Ascending aorta (tissue), 2 donors: ENCODE measurements at regions not wholly inside any gene's neighbourhood (a gene's known extent, or its start where the extent isn't known, plus 50 kb on each side); places are given as distances from the start of the nearest gene placed in this dataset.

Experiments used
- DNase-seq, 2 donors: peaks; one replicate each; pipeline ENCODE4 v3.0.0-alpha.2; 2019; ENCODE audit warnings: low spot score in 2 of 2
- H3K27ac ChIP-seq, 2 donors: fragments of 200-600 bp; sonication (generic); one replicate each; pipeline ENCODE4 v1.5.1; 2016 to 2017; ENCODE audit warnings: mild to moderate bottlenecking in 1 of 2
- H3K27me3 ChIP-seq: fragments of 200-600 bp; sonication (generic); one replicate; pipeline ENCODE4 v1.5.1; 2017
- H3K36me3 ChIP-seq, 2 donors: fragments of 200-600 bp; sonication (generic); one replicate each; pipeline ENCODE4 v1.5.1; 2016
- H3K4me1 ChIP-seq, 2 donors: fragments of 200-600 bp; sonication (generic); one replicate each; pipeline ENCODE4 v1.5.1; 2016 to 2017; ENCODE audit warnings: mild to moderate bottlenecking in 1 of 2
- H3K4me3 ChIP-seq, 2 donors: fragments of 200-600 bp; sonication (generic); one replicate each; pipeline ENCODE4 v1.5.1; 2016 to 2017; ENCODE audit warnings: mild to moderate bottlenecking in 1 of 2
- H3K9me3 ChIP-seq, 2 donors: fragments of 200-600 bp; sonication (generic); one replicate each; pipeline ENCODE4 v1.5.1; 2016
- CTCF ChIP-seq, 3 experiments: fragments of 200-600 bp in 2 of 3; fragments of 450-650 bp in 1 of 3; sonication (generic) in 2 of 3; IDR thresholded peaks; one replicate each; pipeline ENCODE4 v1.5.1; 2016 to 2019; ENCODE audit warnings: antibody characterized with exemption in 3 of 3, mild to moderate bottlenecking in 1 of 3, moderate library complexity in 1 of 3
- intact Hi-C: fragments of 100-400 bp; cut with DNase I; formaldehyde crosslinking; loops from one replicate; pipeline ENCODE4 v1.15.1; 2023

GRCh38 chr11:10376061-10376460 lies 71.2 kb downstream of the ADM start:
- H3K9me3 ChIP-seq, result no peaks in the 10 kb centered on the region
- H3K27ac ChIP-seq, result no peak overlapping the region
- H3K36me3 ChIP-seq, result no peaks in the 10 kb centered on the region
- no peaks in the 10 kb centered on the region for H3K27me3 ChIP-seq
- peaks cover 7 to 13% of the 10 kb centered on the region in 2 donors for H3K4me1 ChIP-seq
- DNase-seq, result no peak
- TF ChIP-seq CTCF (IDR thresholded peaks at IDR 0.05), result no peak
- intact Hi-C loops, result no loop called here
- H3K4me3 ChIP-seq, result no peak overlapping the region

DNA sequence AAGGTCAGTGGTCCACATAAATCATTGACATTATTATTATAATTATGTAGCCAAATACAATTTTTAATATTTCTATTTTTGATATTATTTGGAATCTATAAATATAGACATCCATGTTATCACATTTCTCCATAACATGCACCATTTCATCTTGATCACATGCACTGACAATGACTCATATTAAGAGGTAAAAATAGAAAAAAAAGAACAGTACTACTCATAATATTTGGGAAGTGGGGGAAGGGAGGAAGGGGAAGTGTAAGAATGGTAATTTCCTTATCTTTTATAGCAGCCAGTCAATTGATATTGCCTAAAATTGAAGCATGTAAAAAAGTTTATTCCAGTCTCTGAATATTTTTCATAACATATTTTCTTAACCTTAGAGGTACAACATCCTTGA lies 72.3 kb downstream of the ADM start:
- Histone ChIP-seq H3K9me3 (no peaks in the 10 kb centered on the region), H3K4me3 (no peak overlapping the region), H3K4me1 (peaks cover 7 to 13% of the 10 kb centered on the region in 2 donors), H3K36me3 (no peaks in the 10 kb centered on the region), H3K27me3 (no peaks in the 10 kb centered on the region), H3K27ac (no peak overlapping the region)
- TF ChIP-seq CTCF (IDR thresholded peaks at IDR 0.05), result no peak
- no peak for DNase-seq
- intact Hi-C loops, result no loop called here

DNA sequence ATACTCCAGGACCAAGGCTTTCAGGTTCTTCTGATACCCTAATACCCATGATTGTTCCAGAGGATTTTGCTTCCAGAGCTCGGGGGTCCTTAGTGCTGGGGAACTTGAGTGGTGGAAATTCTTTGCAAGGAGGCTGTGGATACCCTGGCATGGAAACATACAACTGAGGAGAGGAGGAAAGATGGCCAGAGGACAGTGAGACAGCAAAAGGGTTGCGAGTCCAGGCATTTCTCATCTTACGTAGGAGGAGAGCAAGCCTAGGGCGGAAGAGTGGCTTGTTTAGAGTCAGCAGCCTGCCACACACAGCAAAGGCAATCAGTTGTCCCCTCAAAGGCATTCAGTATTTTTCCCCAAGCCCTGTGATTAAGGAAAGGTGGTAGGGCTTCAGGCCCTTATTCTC lies 73.5 kb downstream of the ADM start:
- peaks cover 7 to 13% of the 10 kb centered on the region in 2 donors for H3K4me1 ChIP-seq

DNA sequence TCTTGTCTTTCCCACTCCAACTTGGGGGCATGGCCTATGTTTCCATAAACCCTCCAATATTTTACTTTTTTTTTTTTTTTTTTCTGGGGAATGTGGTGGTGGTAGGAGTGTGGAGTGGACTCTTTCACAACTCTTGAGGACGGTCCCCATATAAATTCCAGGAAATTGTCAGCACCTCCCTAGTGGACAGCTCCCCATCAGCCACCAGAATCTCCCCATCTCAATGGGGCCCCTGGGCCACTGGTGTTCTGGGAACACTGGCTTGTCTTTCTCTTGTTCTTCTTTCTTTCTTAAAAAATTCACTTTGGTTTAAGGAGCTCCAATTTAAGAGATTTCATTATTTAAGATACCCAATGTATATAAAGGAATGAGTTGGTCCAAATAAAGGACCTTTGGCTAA lies 74.1 kb downstream of the ADM start:
- no peaks in the 10 kb centered on the region for H3K9me3 ChIP-seq
- no peaks in the 10 kb centered on the region for H3K27me3 ChIP-seq
- peak overlapping the region; percentile 14 to 66 for H3K27ac ChIP-seq
- H3K4me1 ChIP-seq, result peaks cover 7 to 13% of the 10 kb centered on the region in 2 donors
- TF ChIP-seq CTCF (IDR thresholded peaks at IDR 0.05), result no peak
- H3K4me3 ChIP-seq, result no peak overlapping the region
- no peak for DNase-seq
- intact Hi-C loops, result no loop called here
- no peaks in the 10 kb centered on the region for H3K36me3 ChIP-seq

More for the DNA sequence above, 73.5 kb downstream of the ADM start:
- TF ChIP-seq CTCF (IDR thresholded peaks at IDR 0.05), result no peak
- Histone ChIP-seq H3K4me3 (no peak overlapping the region), H3K27ac (peak overlapping the region in 1 of 2 donors; percentile 66), H3K27me3 (no peaks in the 10 kb centered on the region), H3K9me3 (no peaks in the 10 kb centered on the region), H3K36me3 (no peaks in the 10 kb centered on the region)
- intact Hi-C loops, result no loop called here
- DNase-seq, result no peak

- no peak for DNase-seq
- H3K27ac ChIP-seq, result peak overlapping the region; percentile 16 to 66
- H3K36me3 ChIP-seq, result no peaks in the 10 kb centered on the region
- no peak overlapping the region for H3K4me3 ChIP-seq
- no peak for TF ChIP-seq CTCF (IDR thresholded peaks at IDR 0.05)
- intact Hi-C loops, result no loop called here
- H3K4me1 ChIP-seq, result peaks cover 7 to 13% of the 10 kb centered on the region in 2 donors
- no peaks in the 10 kb centered on the region for H3K9me3 ChIP-seq
- no peaks in the 10 kb centered on the region for H3K27me3 ChIP-seq
Measured at GRCh38 chr11:10379426-10379825, 74.6 kb downstream of the ADM start.
